Caco-2 (cell line): ENCODE measurements at regions not wholly inside any gene's neighbourhood (a gene's known extent, or its start where the extent isn't known, plus 50 kb on each side); places are given as distances from the start of the nearest gene placed in this dataset.

Experiments used
- BruUV-seq: library from RNA; stranded (reverse); fragments of 400-500 nt; replicated peaks from 2 replicates; lab custom pipeline; 2021; lab: Mats Ljungman, UMichigan
- CTCF ChIA-PET: fragments of 300-600 bp; sonication (Branson Sonifier 250); formaldehyde crosslinking; loops from one replicate; lab custom pipeline; 2022; ENCODE audit warnings: antibody characterized with exemption; lab: Charles Lee
- POLR2A ChIA-PET: fragments of 300-600 bp; sonication (Branson Sonifier 250); formaldehyde crosslinking; loops from one replicate; lab custom pipeline; 2022; ENCODE audit warnings: antibody characterized with exemption; lab: Charles Lee
- DNase-seq, 2 experiments: peaks; one replicate each; pipeline versions ENCODE4 v3.0.0 to v3.0.0-alpha.2; 2020 to 2022
- H3K27me3 ChIP-seq: replicated peaks from 2 replicates; pipeline ENCODE4 v1.6.0; 2011; ENCODE audit warnings: low read length; ENCODE audit not compliant: control insufficient read depth, insufficient read depth
- H3K36me3 ChIP-seq: 2 replicates; pipeline ENCODE4 v1.5.1; 2011; ENCODE audit warnings: low read length; ENCODE audit not compliant: control insufficient read depth, insufficient read depth
- H3K4me1 ChIP-seq: fragments of 250-450 bp; sonication (Bioruptor Pico); 2 replicates; pipeline ENCODE4 v1.5.1; 2020; ENCODE audit warnings: mild to moderate bottlenecking
- H3K4me3 ChIP-seq: 2 replicates; pipeline ENCODE4 v1.5.1; 2011; ENCODE audit warnings: low read depth, mild to moderate bottlenecking, control low read depth, low read length
- H3K9me3 ChIP-seq: fragments of 250-450 bp; sonication (Bioruptor Pico); 2 replicates; pipeline ENCODE4 v1.5.1; 2020; ENCODE audit warnings: mild to moderate bottlenecking, moderate library complexity
- H3K27ac Mint-ChIP-seq: one replicate; pipeline ENCODE4 v1.8.0; 2022; ENCODE audit warnings: mixed read lengths; ENCODE audit not compliant: unreplicated experiment
- H3K27me3 Mint-ChIP-seq: one replicate; pipeline ENCODE4 v1.8.0; 2022; ENCODE audit warnings: mixed read lengths; ENCODE audit not compliant: insufficient read depth, unreplicated experiment
- H3K36me3 Mint-ChIP-seq: one replicate; pipeline ENCODE4 v1.8.0; 2022; ENCODE audit warnings: mild to moderate bottlenecking, mixed read lengths; ENCODE audit not compliant: insufficient read depth, unreplicated experiment
- H3K4me1 Mint-ChIP-seq: one replicate; pipeline ENCODE4 v1.8.0; 2022; ENCODE audit warnings: low read depth, mixed read lengths; ENCODE audit not compliant: unreplicated experiment
- H3K4me3 Mint-ChIP-seq: one replicate; pipeline ENCODE4 v1.8.0; 2022; ENCODE audit warnings: mild to moderate bottlenecking, moderate library complexity, mixed read lengths; ENCODE audit not compliant: unreplicated experiment
- H3K9me3 Mint-ChIP-seq: one replicate; pipeline ENCODE4 v1.8.0; 2022; ENCODE audit warnings: mixed read lengths; ENCODE audit not compliant: unreplicated experiment
- CTCF ChIP-seq, 2 experiments: fragments of 200-600 bp in 1 of 2; IDR thresholded peaks; 1 replicate in 1 of 2; 2 replicates in 1 of 2; pipeline versions ENCODE4 v1.5.1 to v1.8.0; 2011 to 2022; ENCODE audit warnings: antibody characterized with exemption in 1 of 2, control low read depth in 1 of 2, inconsistent platforms in 1 of 2, low read depth in 1 of 2, low read length in 1 of 2, mild to moderate bottlenecking in 1 of 2, moderate library complexity in 1 of 2; ENCODE audit not compliant: insufficient read depth in 1 of 2, severe bottlenecking in 1 of 2, unreplicated experiment in 1 of 2
- intact Hi-C: fragments of 100-400 bp; cut with micrococcal nuclease; formaldehyde crosslinking; loops from one replicate; pipeline ENCODE4 v1.10.0; 2022; ENCODE audit not compliant: unreplicated experiment

GRCh38 chr12:76238688-76239087 lies 109.5 kb downstream of the BBS10 start:
- no peaks in the 10 kb centered on the region for H3K27me3 ChIP-seq
- intact Hi-C loops: no loop called here
- Mint-ChIP-seq H3K27me3 (no peaks in the 10 kb centered on the region), H3K9me3 (no peaks in the 10 kb centered on the region), H3K27ac (no peak overlapping the region), H3K36me3 (no peaks in the 10 kb centered on the region), H3K4me1 (peaks cover 6% of the 10 kb centered on the region), H3K4me3 (no peak overlapping the region)
- CTCF ChIA-PET: no interaction called here
- H3K4me1 ChIP-seq: peaks cover 9% of the 10 kb centered on the region
- POLR2A ChIA-PET: no interaction called here
- no peak for TF ChIP-seq CTCF (IDR thresholded peaks at IDR 0.05; ENCODE audit: insufficient read depth in 1 of 2, low read depth in 1 of 2, low read length in 1 of 2, severe bottlenecking in 1 of 2, unreplicated experiment in 1 of 2)
- H3K9me3 ChIP-seq: no peaks in the 10 kb centered on the region
- no TSS peak for BruUV-seq
- DNase-seq: no peak
- no peaks in the 10 kb centered on the region for H3K36me3 ChIP-seq
- H3K4me3 ChIP-seq: no peak overlapping the region

- no peaks in the 10 kb centered on the region for H3K27me3 Mint-ChIP-seq
- intact Hi-C loops: no loop called here
- H3K4me1 ChIP-seq: peaks cover 9% of the 10 kb centered on the region
- no peak overlapping the region for H3K4me3 Mint-ChIP-seq
- no peak for DNase-seq
- H3K9me3 ChIP-seq: no peaks in the 10 kb centered on the region
- TF ChIP-seq CTCF (IDR thresholded peaks at IDR 0.05; ENCODE audit: insufficient read depth in 1 of 2, low read depth in 1 of 2, low read length in 1 of 2, severe bottlenecking in 1 of 2, unreplicated experiment in 1 of 2): no peak
- POLR2A ChIA-PET: no interaction called here
- H3K9me3 Mint-ChIP-seq: no peaks in the 10 kb centered on the region
- peak overlapping the region; percentile 6 for H3K27ac Mint-ChIP-seq
- no peaks in the 10 kb centered on the region for H3K36me3 ChIP-seq
- H3K27me3 ChIP-seq: no peaks in the 10 kb centered on the region
- no peak overlapping the region for H3K4me3 ChIP-seq
- no peaks in the 10 kb centered on the region for H3K36me3 Mint-ChIP-seq
- CTCF ChIA-PET: no interaction called here
- no TSS peak for BruUV-seq
- peaks cover 6% of the 10 kb centered on the region for H3K4me1 Mint-ChIP-seq
Observed at GRCh38 chr12:76237086-76237701, 111.0 kb downstream of the BBS10 start.

GRCh38 chr12:76236640-76237039 lies 111.6 kb downstream of the BBS10 start:
- peaks cover 9% of the 10 kb centered on the region for H3K4me1 ChIP-seq
- no peak overlapping the region for H3K4me3 Mint-ChIP-seq
- no peak overlapping the region for H3K4me3 ChIP-seq
- ChIA-PET POLR2A (no interaction called here), CTCF (no interaction called here)
- H3K36me3 ChIP-seq: no peaks in the 10 kb centered on the region
- TF ChIP-seq CTCF (IDR thresholded peaks at IDR 0.05; ENCODE audit: insufficient read depth in 1 of 2, low read depth in 1 of 2, low read length in 1 of 2, severe bottlenecking in 1 of 2, unreplicated experiment in 1 of 2): no peak
- peak in 1 of 2 experiments; percentile 9 for DNase-seq
- intact Hi-C loops: no loop called here
- peaks cover 6% of the 10 kb centered on the region for H3K4me1 Mint-ChIP-seq
- H3K27ac Mint-ChIP-seq: peak overlapping the region; percentile 6
- no peaks in the 10 kb centered on the region for H3K27me3 Mint-ChIP-seq
- BruUV-seq: no TSS peak
- H3K36me3 Mint-ChIP-seq: no peaks in the 10 kb centered on the region
- H3K9me3 ChIP-seq: no peaks in the 10 kb centered on the region
- H3K9me3 Mint-ChIP-seq: peaks cover 5% of the 10 kb centered on the region
- H3K27me3 ChIP-seq: no peaks in the 10 kb centered on the region
